ENCODE measurements at regions not wholly inside any gene's neighbourhood (a gene's known extent, or its start where the extent isn't known, plus 50 kb on each side); places are given as distances from the start of the nearest gene placed in this dataset.

GRCh38 chr2:226561962-226562361 lies 237.7 kb downstream of the IRS1 start:
- TF ChIP-seq CTCF (conservative IDR thresholded peaks at IDR 0.05) (no peak), ZFX (IDR thresholded peaks at IDR 0.05) (no peak)
